OCI-LY3 (cell line): ENCODE measurements at regions not wholly inside any gene's neighbourhood (a gene's known extent, or its start where the extent isn't known, plus 50 kb on each side); places are given as distances from the start of the nearest gene placed in this dataset.
A peak's percentile ranks its signal among the peaks of the same experiment; 100 is the strongest.

Source experiments
- H2AFZ ChIP-seq: fragments of 200-600, 300-600 bp; shearing (Covaris generic); 2 replicates; pipeline ENCODE4 v1.6.0; 2014; ENCODE audit warnings: antibody characterized with exemption, low read depth, low read length
- H3K27ac ChIP-seq: fragments of 200-600, 300-600 bp; sonication (generic); 2 replicates; pipeline ENCODE4 v1.5.1; 2014; ENCODE audit warnings: mild to moderate bottlenecking, low read length, moderate library complexity, mixed read lengths
- H3K27me3 ChIP-seq: fragments of 200-600, 300-600 bp; sonication (generic); 2 replicates; pipeline ENCODE4 v1.6.1; 2014; ENCODE audit warnings: low read depth, low read length, mixed read lengths
- H3K36me3 ChIP-seq: fragments of 200-600, 300-600 bp; sonication (generic); replicated peaks from 2 replicates; pipeline ENCODE3; 2014; ENCODE audit warnings: low read depth, low read length, mixed read lengths
- H3K4me1 ChIP-seq: fragments of 300-600, 200-600 bp; sonication (generic); 2 replicates; pipeline ENCODE4 v1.6.1; 2014; ENCODE audit warnings: low read length, mixed read lengths
- H3K4me2 ChIP-seq: fragments of 200-600, 300-600 bp; sonication (generic); 2 replicates; pipeline ENCODE4 v1.6.1; 2014; ENCODE audit warnings: low read length, mixed read lengths
- H3K4me3 ChIP-seq: fragments of 300-600, 200-600 bp; sonication (generic); 2 replicates; pipeline ENCODE4 v1.5.1; 2014; ENCODE audit warnings: antibody characterized with exemption, mild to moderate bottlenecking, low read length, moderate library complexity
- H3K79me2 ChIP-seq: fragments of 300-600, 200-600 bp; shearing (Covaris generic); 2 replicates; pipeline ENCODE4 v1.6.1; 2014; ENCODE audit warnings: mild to moderate bottlenecking, low read length, mixed read lengths
- H3K9ac ChIP-seq: fragments of 300-600, 200-600 bp; shearing (Covaris generic); 2 replicates; pipeline ENCODE4 v1.6.0; 2014; ENCODE audit warnings: mild to moderate bottlenecking, low read length, moderate library complexity
- H3K9me3 ChIP-seq: fragments of 200-600, 300-600 bp; shearing (Covaris generic); 2 replicates; pipeline ENCODE4 v1.6.1; 2014; ENCODE audit warnings: low read length, mixed read lengths; ENCODE audit not compliant: insufficient read depth
- H4K20me1 ChIP-seq: fragments of 200-600, 300-600 bp; sonication (generic); 2 replicates; pipeline ENCODE4 v1.6.1; 2016; ENCODE audit warnings: low read length, mixed read lengths; ENCODE audit not compliant: insufficient read depth
- CTCF ChIP-seq: fragments of 200-600, 300-600 bp; sonication (generic); IDR thresholded peaks from 2 replicates; pipeline ENCODE4 v1.5.1; 2014; ENCODE audit warnings: antibody characterized with exemption, low read length, low read depth
- EZH2phosphoT487 ChIP-seq: fragments of 200-600 bp; shearing (Covaris generic); IDR thresholded peaks from 2 replicates; pipeline ENCODE4 v1.6.1; 2018; ENCODE audit warnings: antibody characterized with exemption, mixed run types, low read depth

GRCh38 chr9:101860920-101861319 lies 122.5 kb upstream of the GRIN3A start:
- TF ChIP-seq CTCF: no peak
- no peak for TF ChIP-seq EZH2phosphoT487
- Histone ChIP-seq H3K4me3 (no peak overlapping the region), H3K9ac (no peak overlapping the region), H3K27me3 (no peaks in the 10 kb centered on the region), H3K4me2 (peak overlapping the region; percentile 23; the same call in 1 of the 2 replicates), H3K27ac (peak overlapping the region; percentile 19; the same call in 1 of the 2 replicates), H3K36me3 (no peaks in the 10 kb centered on the region), H4K20me1 (no peaks in the 10 kb centered on the region), H3K9me3 (no peaks in the 10 kb centered on the region), H3K4me1 (peaks cover 16% of the 10 kb centered on the region), H3K79me2 (no peaks in the 10 kb centered on the region), H2AFZ (no peak overlapping the region)

GRCh38 chr9:101859620-101860019 lies 121.2 kb upstream of the GRIN3A start:
- Histone ChIP-seq H3K27ac (no peak overlapping the region), H2AFZ (no peak overlapping the region), H3K27me3 (no peaks in the 10 kb centered on the region), H3K36me3 (no peaks in the 10 kb centered on the region), H3K4me3 (no peak overlapping the region), H3K9ac (no peak overlapping the region), H3K79me2 (no peaks in the 10 kb centered on the region), H4K20me1 (no peaks in the 10 kb centered on the region), H3K9me3 (no peaks in the 10 kb centered on the region), H3K4me2 (no peak overlapping the region), H3K4me1 (peaks cover 16% of the 10 kb centered on the region)
- TF ChIP-seq CTCF (no peak), EZH2phosphoT487 (no peak)

- Histone ChIP-seq H3K79me2 (no peaks in the 10 kb centered on the region), H3K4me2 (no peak overlapping the region), H3K27ac (no peak overlapping the region), H3K36me3 (no peaks in the 10 kb centered on the region), H3K9ac (no peak overlapping the region), H4K20me1 (no peaks in the 10 kb centered on the region), H3K4me1 (peaks cover 16% of the 10 kb centered on the region), H2AFZ (no peak overlapping the region), H3K27me3 (no peaks in the 10 kb centered on the region), H3K9me3 (no peaks in the 10 kb centered on the region), H3K4me3 (no peak overlapping the region)
- TF ChIP-seq EZH2phosphoT487: no peak
- TF ChIP-seq CTCF: no peak
These were observed 119.6 kb upstream of the GRIN3A start for GRCh38 chr9:101858026-101858425.

- H3K9ac ChIP-seq: no peak overlapping the region
- no peak overlapping the region for H3K4me3 ChIP-seq
- peaks cover 5% of the 10 kb centered on the region for H3K4me1 ChIP-seq
- H3K27ac ChIP-seq: no peak overlapping the region
- H3K79me2 ChIP-seq: no peaks in the 10 kb centered on the region
- no peaks in the 10 kb centered on the region for H4K20me1 ChIP-seq
- no peak overlapping the region for H2AFZ ChIP-seq
- no peaks in the 10 kb centered on the region for H3K36me3 ChIP-seq
- no peaks in the 10 kb centered on the region for H3K27me3 ChIP-seq
- TF ChIP-seq EZH2phosphoT487 (no peak), CTCF (no peak)
- H3K4me2 ChIP-seq: no peak overlapping the region
- H3K9me3 ChIP-seq: no peaks in the 10 kb centered on the region
These were observed 110.8 kb upstream of the GRIN3A start for GRCh38 chr9:101849102-101849707.
